ENCODE measurements at regions not wholly inside any gene's neighbourhood (a gene's known extent, or its start where the extent isn't known, plus 50 kb on each side); places are given as distances from the start of the nearest gene placed in this dataset.
"Not testable (repeated sequence)": the region's sequence is repeated elsewhere in the genome, so short reads cannot be mapped to it uniquely, and the experiment has no call there.

- H3K4me1 ChIP-seq (replicated peaks in 1 of 4; ENCODE audit: control insufficient read depth in 3 of 4, insufficient read depth in 4 of 4, low read length in 3 of 4); H3K23ac ChIP-seq (ENCODE audit: insufficient read length); H2BK20ac ChIP-seq (ENCODE audit: low read length); H3K4me2 ChIP-seq (ENCODE audit: insufficient read depth in 1 of 2, low read depth in 2 of 2, low read length in 2 of 2); H3K56ac ChIP-seq (replicated peaks; ENCODE audit: insufficient read length, low read depth, low read length); H2BK15ac ChIP-seq (ENCODE audit: low read length); H3K27me3 ChIP-seq (replicated peaks in 1 of 4; ENCODE audit: control insufficient read depth in 3 of 4, extremely low read depth in 1 of 4, insufficient read depth in 3 of 4, low read length in 3 of 4); CTCF ChIA-PET (ENCODE audit: partially characterized antibody); POLR2A ChIA-PET (ENCODE audit: partially characterized antibody); DNase-seq (ENCODE audit: low read depth in 1 of 2, low spot score in 2 of 2); H3K4me3 ChIP-seq (ENCODE audit: extremely low read depth in 1 of 4, insufficient read depth in 2 of 4, low read depth in 3 of 4, low read length in 4 of 4); H3K79me2 ChIP-seq (ENCODE audit: control insufficient read depth in 1 of 2, insufficient read depth in 2 of 2, low read length in 2 of 2); H4K5ac ChIP-seq (ENCODE audit: insufficient read length, low read depth, low read length); H3K79me1 ChIP-seq (ENCODE audit: low read depth, low read length); H4K91ac ChIP-seq (replicated peaks; ENCODE audit: insufficient read length, low read length); H3K9ac ChIP-seq (replicated peaks in 1 of 4; ENCODE audit: extremely low read depth in 1 of 4, low read depth in 3 of 4, low read length in 3 of 4); H4K8ac ChIP-seq (ENCODE audit: extremely low read depth, insufficient read depth, low read length); H3K36me3 ChIP-seq (ENCODE audit: control insufficient read depth in 2 of 4, insufficient read depth in 4 of 4, low read length in 3 of 4); H3K23me2 ChIP-seq (ENCODE audit: low read depth, low read length); H3K9me3 ChIP-seq (ENCODE audit: insufficient read depth in 2 of 2, low read depth in 1 of 2, low read length in 1 of 2); FAIRE-seq; H3K27ac ChIP-seq (ENCODE audit: low read depth, low read length); H2AFZ ChIP-seq (ENCODE audit: low read length); H2BK5ac ChIP-seq (ENCODE audit: low read depth, low read length); H3K18ac ChIP-seq (ENCODE audit: extremely low read depth, low read length); H3K4ac ChIP-seq (replicated peaks; ENCODE audit: insufficient read length, low read depth, low read length); H4K20me1 ChIP-seq (replicated peaks in 1 of 2; ENCODE audit: control insufficient read depth in 1 of 2, insufficient read depth in 2 of 2, low read length in 2 of 2); H3K14ac ChIP-seq (ENCODE audit: insufficient read length); H2BK12ac ChIP-seq (ENCODE audit: low read depth, low read length); H2AK5ac ChIP-seq (ENCODE audit: low read depth, low read length); H2BK120ac ChIP-seq (replicated peaks; ENCODE audit: low read depth, low read length): not testable (repeated sequence)
- no CpG with 5 or more reads among the region's 15 CpGs for WGBS, 2 experiments (ENCODE audit: extremely low coverage in 1 of 2, insufficient coverage in 1 of 2, insufficient read length in 1 of 2, insufficient replicate concordance in 2 of 2, low coverage in 1 of 2, low lambda C conversion rate in 2 of 2, missing lambda C conversion rate in 1 of 2)
Measured at GRCh38 chr1:149239897-149240508, 136.7 kb upstream of the NBPF9 start.

- H3K9me3 ChIP-seq (ENCODE audit: insufficient read depth in 2 of 2, low read depth in 1 of 2, low read length in 1 of 2); H3K9ac ChIP-seq (replicated peaks in 1 of 4; ENCODE audit: extremely low read depth in 1 of 4, low read depth in 3 of 4, low read length in 3 of 4); H3K79me2 ChIP-seq (ENCODE audit: control insufficient read depth in 1 of 2, insufficient read depth in 2 of 2, low read length in 2 of 2); H4K20me1 ChIP-seq (replicated peaks in 1 of 2; ENCODE audit: control insufficient read depth in 1 of 2, insufficient read depth in 2 of 2, low read length in 2 of 2); H3K27me3 ChIP-seq (replicated peaks in 1 of 4; ENCODE audit: control insufficient read depth in 3 of 4, extremely low read depth in 1 of 4, insufficient read depth in 3 of 4, low read length in 3 of 4); H2BK15ac ChIP-seq (ENCODE audit: low read length); H3K79me1 ChIP-seq (ENCODE audit: low read depth, low read length); H3K4me3 ChIP-seq (ENCODE audit: extremely low read depth in 1 of 4, insufficient read depth in 2 of 4, low read depth in 3 of 4, low read length in 4 of 4); H4K5ac ChIP-seq (ENCODE audit: insufficient read length, low read depth, low read length); FAIRE-seq; H2AFZ ChIP-seq (ENCODE audit: low read length); H3K4ac ChIP-seq (replicated peaks; ENCODE audit: insufficient read length, low read depth, low read length); H3K18ac ChIP-seq (ENCODE audit: extremely low read depth, low read length); H3K56ac ChIP-seq (replicated peaks; ENCODE audit: insufficient read length, low read depth, low read length); H3K23me2 ChIP-seq (ENCODE audit: low read depth, low read length); H3K4me2 ChIP-seq (ENCODE audit: insufficient read depth in 1 of 2, low read depth in 2 of 2, low read length in 2 of 2); H3K23ac ChIP-seq (ENCODE audit: insufficient read length); H3K4me1 ChIP-seq (replicated peaks in 1 of 4; ENCODE audit: control insufficient read depth in 3 of 4, insufficient read depth in 4 of 4, low read length in 3 of 4); H3K27ac ChIP-seq (ENCODE audit: low read depth, low read length); H2BK20ac ChIP-seq (ENCODE audit: low read length); H2BK5ac ChIP-seq (ENCODE audit: low read depth, low read length); H2BK120ac ChIP-seq (replicated peaks; ENCODE audit: low read depth, low read length); H2AK5ac ChIP-seq (ENCODE audit: low read depth, low read length); POLR2A ChIA-PET (ENCODE audit: partially characterized antibody); CTCF ChIA-PET (ENCODE audit: partially characterized antibody); H3K14ac ChIP-seq (ENCODE audit: insufficient read length); H3K36me3 ChIP-seq (ENCODE audit: control insufficient read depth in 2 of 4, insufficient read depth in 4 of 4, low read length in 3 of 4); H2BK12ac ChIP-seq (ENCODE audit: low read depth, low read length); H4K8ac ChIP-seq (ENCODE audit: extremely low read depth, insufficient read depth, low read length); DNase-seq (ENCODE audit: low read depth in 1 of 2, low spot score in 2 of 2); H4K91ac ChIP-seq (replicated peaks; ENCODE audit: insufficient read length, low read length): not testable (repeated sequence)
- no CpG with 5 or more reads among the region's 14 CpGs for WGBS, 2 experiments (ENCODE audit: extremely low coverage in 1 of 2, insufficient coverage in 1 of 2, insufficient read length in 1 of 2, insufficient replicate concordance in 2 of 2, low coverage in 1 of 2, low lambda C conversion rate in 2 of 2, missing lambda C conversion rate in 1 of 2)
Measured at GRCh38 chr1:149240530-149240929, 137.2 kb upstream of the NBPF9 start.
